DOHH2 (cell line): ENCODE measurements at regions not wholly inside any gene's neighbourhood (a gene's known extent, or its start where the extent isn't known, plus 50 kb on each side); places are given as distances from the start of the nearest gene placed in this dataset.
"Not testable (repeated sequence)": the region's sequence is repeated elsewhere in the genome, so short reads cannot be mapped to it uniquely, and the experiment has no call there.

ENCODE experiments used
- CTCF ChIP-seq: fragments of 200-600 bp; sonication (generic); IDR thresholded peaks from one replicate; pipeline ENCODE4 v1.5.1; 2014; ENCODE audit warnings: antibody characterized with exemption, mild to moderate bottlenecking, low read depth, low read length; ENCODE audit not compliant: poor library complexity, severe bottlenecking
- EZH2phosphoT487 ChIP-seq: fragments of 200-600 bp; sonication (generic); IDR thresholded peaks from 2 replicates; pipeline ENCODE4 v1.6.1; 2017; ENCODE audit warnings: borderline replicate concordance, mild to moderate bottlenecking, antibody characterized with exemption, low read length, moderate library complexity, mixed read lengths

- TF ChIP-seq CTCF, EZH2phosphoT487: not testable (repeated sequence)
These were observed 57.6 kb upstream of the ATP12A start for GRCh38 chr13:24622481-24623148.
